ENCODE measurements at regions not wholly inside any gene's neighbourhood (a gene's known extent, or its start where the extent isn't known, plus 50 kb on each side); places are given as distances from the start of the nearest gene placed in this dataset.

DNA sequence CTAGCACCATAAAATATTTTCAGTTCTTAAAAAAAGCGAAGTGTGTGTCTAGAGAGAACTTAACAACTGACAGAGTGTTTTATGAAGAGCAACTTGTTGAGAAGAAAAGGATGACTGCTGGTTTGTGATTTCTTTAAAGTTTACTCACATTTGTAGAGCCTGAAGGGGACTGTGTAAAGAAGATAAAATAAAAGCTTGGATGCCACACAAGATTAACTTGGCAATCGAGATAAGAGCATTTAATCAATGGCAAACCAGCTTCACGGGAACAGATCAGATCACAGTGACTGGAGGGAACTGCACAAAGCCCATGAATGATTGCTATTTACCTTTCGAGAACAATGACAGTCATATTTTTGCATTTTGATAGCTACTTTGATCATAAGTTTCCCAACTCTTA lies 2013.1 kb upstream of the CDH9 start:
- TF ChIP-seq, protein P1, sequence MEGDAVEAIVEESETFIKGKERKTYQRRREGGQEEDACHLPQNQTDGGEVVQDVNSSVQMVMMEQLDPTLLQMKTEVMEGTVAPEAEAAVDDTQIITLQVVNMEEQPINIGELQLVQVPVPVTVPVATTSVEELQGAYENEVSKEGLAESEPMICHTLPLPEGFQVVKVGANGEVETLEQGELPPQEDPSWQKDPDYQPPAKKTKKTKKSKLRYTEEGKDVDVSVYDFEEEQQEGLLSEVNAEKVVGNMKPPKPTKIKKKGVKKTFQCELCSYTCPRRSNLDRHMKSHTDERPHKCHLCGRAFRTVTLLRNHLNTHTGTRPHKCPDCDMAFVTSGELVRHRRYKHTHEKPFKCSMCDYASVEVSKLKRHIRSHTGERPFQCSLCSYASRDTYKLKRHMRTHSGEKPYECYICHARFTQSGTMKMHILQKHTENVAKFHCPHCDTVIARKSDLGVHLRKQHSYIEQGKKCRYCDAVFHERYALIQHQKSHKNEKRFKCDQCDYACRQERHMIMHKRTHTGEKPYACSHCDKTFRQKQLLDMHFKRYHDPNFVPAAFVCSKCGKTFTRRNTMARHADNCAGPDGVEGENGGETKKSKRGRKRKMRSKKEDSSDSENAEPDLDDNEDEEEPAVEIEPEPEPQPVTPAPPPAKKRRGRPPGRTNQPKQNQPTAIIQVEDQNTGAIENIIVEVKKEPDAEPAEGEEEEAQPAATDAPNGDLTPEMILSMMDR (IDR thresholded peaks at IDR 0.05), result no peak
- no peak for TF ChIP-seq POLR2A (IDR thresholded peaks at IDR 0.05)
